Ascending aorta (tissue), 2 donors: ENCODE measurements at regions not wholly inside any gene's neighbourhood (a gene's known extent, or its start where the extent isn't known, plus 50 kb on each side); places are given as distances from the start of the nearest gene placed in this dataset.

ENCODE experiments used
- DNase-seq, 2 donors: peaks; one replicate each; pipeline ENCODE4 v3.0.0-alpha.2; 2019; ENCODE audit warnings: low spot score in 2 of 2
- H3K27ac ChIP-seq, 2 donors: fragments of 200-600 bp; sonication (generic); one replicate each; pipeline ENCODE4 v1.5.1; 2016 to 2017; ENCODE audit warnings: mild to moderate bottlenecking in 1 of 2
- H3K27me3 ChIP-seq: fragments of 200-600 bp; sonication (generic); one replicate; pipeline ENCODE4 v1.5.1; 2017
- H3K36me3 ChIP-seq, 2 donors: fragments of 200-600 bp; sonication (generic); one replicate each; pipeline ENCODE4 v1.5.1; 2016
- H3K4me1 ChIP-seq, 2 donors: fragments of 200-600 bp; sonication (generic); one replicate each; pipeline ENCODE4 v1.5.1; 2016 to 2017; ENCODE audit warnings: mild to moderate bottlenecking in 1 of 2
- H3K4me3 ChIP-seq, 2 donors: fragments of 200-600 bp; sonication (generic); one replicate each; pipeline ENCODE4 v1.5.1; 2016 to 2017; ENCODE audit warnings: mild to moderate bottlenecking in 1 of 2
- H3K9me3 ChIP-seq, 2 donors: fragments of 200-600 bp; sonication (generic); one replicate each; pipeline ENCODE4 v1.5.1; 2016
- CTCF ChIP-seq, 3 experiments: fragments of 200-600 bp in 2 of 3; fragments of 450-650 bp in 1 of 3; sonication (generic) in 2 of 3; IDR thresholded peaks; one replicate each; pipeline ENCODE4 v1.5.1; 2016 to 2019; ENCODE audit warnings: antibody characterized with exemption in 3 of 3, mild to moderate bottlenecking in 1 of 3, moderate library complexity in 1 of 3
- intact Hi-C: fragments of 100-400 bp; cut with DNase I; formaldehyde crosslinking; loops from one replicate; pipeline ENCODE4 v1.15.1; 2023

GRCh38 chr16:72308396-72308795, 136.4 kb upstream of the PMFBP1 start:
- H3K4me3 ChIP-seq = no peak overlapping the region
- TF ChIP-seq CTCF (IDR thresholded peaks at IDR 0.05) = no peak
- no peak overlapping the region for H3K27ac ChIP-seq

GRCh38 chr16:72302332-72302731, 130.4 kb upstream of the PMFBP1 start:
- Histone ChIP-seq H3K9me3 (no peaks in the 10 kb centered on the region), H3K27ac (no peak overlapping the region), H3K4me1 (no peaks in the 10 kb centered on the region), H3K4me3 (no peak overlapping the region), H3K36me3 (no peaks in the 10 kb centered on the region), H3K27me3 (no peaks in the 10 kb centered on the region)
- DNase-seq = no peak
- intact Hi-C loops = no loop called here
- no peak for TF ChIP-seq CTCF (IDR thresholded peaks at IDR 0.05)

More at GRCh38 chr16:72308396-72308795, 136.4 kb upstream of the PMFBP1 start:
- no peak for DNase-seq
- peaks cover 0 to 12% of the 10 kb centered on the region in 2 donors for H3K9me3 ChIP-seq
- H3K36me3 ChIP-seq = no peaks in the 10 kb centered on the region
- no peaks in the 10 kb centered on the region for H3K27me3 ChIP-seq
- H3K4me1 ChIP-seq = no peaks in the 10 kb centered on the region
- intact Hi-C loops = no loop called here

- Histone ChIP-seq H3K27me3 (no peaks in the 10 kb centered on the region), H3K27ac (no peak overlapping the region), H3K4me3 (no peak overlapping the region)
Measured at GRCh38 chr16:72301523-72302236, 129.7 kb upstream of the PMFBP1 start.

GRCh38 chr16:72300892-72301291, 128.9 kb upstream of the PMFBP1 start:
- no peaks in the 10 kb centered on the region for H3K36me3 ChIP-seq
- no peaks in the 10 kb centered on the region for H3K9me3 ChIP-seq
- no peak for TF ChIP-seq CTCF (IDR thresholded peaks at IDR 0.05)
- no peaks in the 10 kb centered on the region for H3K4me1 ChIP-seq
- no peak for DNase-seq
- intact Hi-C loops = no loop called here
- H3K27ac ChIP-seq = no peak overlapping the region
- no peaks in the 10 kb centered on the region for H3K27me3 ChIP-seq
- no peak overlapping the region for H3K4me3 ChIP-seq

More at GRCh38 chr16:72301523-72302236, 129.7 kb upstream of the PMFBP1 start:
- Histone ChIP-seq H3K9me3 (no peaks in the 10 kb centered on the region), H3K4me1 (no peaks in the 10 kb centered on the region), H3K36me3 (no peaks in the 10 kb centered on the region)
- DNase-seq = no peak
- intact Hi-C loops = no loop called here
- no peak for TF ChIP-seq CTCF (IDR thresholded peaks at IDR 0.05)

GRCh38 chr16:72299684-72300243, 127.8 kb upstream of the PMFBP1 start:
- DNase-seq = no peak
- H3K4me3 ChIP-seq = no peak overlapping the region
- no peaks in the 10 kb centered on the region for H3K4me1 ChIP-seq
- no peak for TF ChIP-seq CTCF (IDR thresholded peaks at IDR 0.05)
- no peaks in the 10 kb centered on the region for H3K27me3 ChIP-seq
- intact Hi-C loops = no loop called here
- H3K36me3 ChIP-seq = no peaks in the 10 kb centered on the region
- H3K27ac ChIP-seq = no peak overlapping the region
- no peaks in the 10 kb centered on the region for H3K9me3 ChIP-seq
